HCT116 (cell line): ENCODE measurements at regions not wholly inside any gene's neighbourhood (a gene's known extent, or its start where the extent isn't known, plus 50 kb on each side); places are given as distances from the start of the nearest gene placed in this dataset.

Source experiments
- ATAC-seq: fragments of 200-7000 bp; cut with Tn5 transposase; 2 replicates; pipeline ENCODE4 v1.9.1; 2020; ENCODE audit warnings: mild to moderate bottlenecking, moderate library complexity
- BruUV-seq: library from RNA; stranded (reverse); fragments of 400-500 nt; replicated peaks from 2 replicates; lab custom pipeline; 2021; lab: Mats Ljungman, UMichigan
- CTCF ChIA-PET: fragments of 300-600 bp; sonication (Branson Sonifier 250); formaldehyde crosslinking; loops from one replicate; lab custom pipeline; 2021; ENCODE audit warnings: antibody characterized with exemption; lab: Charles Lee
- POLR2A ChIA-PET: fragments of 300-600, 350-600 bp; sonication (Branson Sonifier 250); formaldehyde crosslinking; loops from one replicate; lab custom pipeline; 2021; ENCODE audit warnings: antibody characterized with exemption; lab: Charles Lee
- RAD21 ChIA-PET, 2 experiments: fragments of 300-600 bp; sonication (Branson Sonifier 250); formaldehyde crosslinking; loops; one replicate each; lab custom pipeline; 2023; ENCODE audit warnings: low total read pairs in 2 of 2; ENCODE audit not compliant: uncharacterized antibody in 2 of 2, unreplicated experiment in 2 of 2, low non-redundant PET in 1 of 2; lab: Charles Lee
- DNase-seq: peaks from one replicate; pipeline ENCODE4 v3.0.0-alpha.2; 2010; ENCODE audit warnings: low read depth, low spot score
- H2AFZ ChIP-seq: fragments of 200-600 bp; shearing (Covaris generic), sonication (generic); 2 replicates; pipeline ENCODE4 v1.6.1; 2017; ENCODE audit warnings: low read depth, mixed run types, mixed read lengths, antibody characterized with exemption, low read length; ENCODE audit not compliant: poor library complexity, severe bottlenecking
- H3K27ac ChIP-seq: 2 replicates; pipeline ENCODE4 v1.5.1; 2012; ENCODE audit warnings: low read depth, low read length
- H3K27me3 ChIP-seq: fragments of 200-600 bp; sonication (generic); 2 replicates; pipeline ENCODE4 v1.6.1; 2016; ENCODE audit warnings: mixed run types, low read length, mixed read lengths; ENCODE audit not compliant: insufficient read depth
- H3K36me3 ChIP-seq, 2 experiments: fragments of 200-500 bp in 1 of 2; fragments of 200-600 bp in 1 of 2; sonication (Bioruptor generic) in 1 of 2; sonication (generic) in 1 of 2; 2 replicates each; pipeline versions ENCODE4 v1.5.1 to v1.6.1; 2014 to 2016; ENCODE audit warnings: low read length in 2 of 2, inconsistent platforms in 1 of 2, mixed read lengths in 1 of 2, mixed run types in 1 of 2; ENCODE audit not compliant: insufficient read depth in 2 of 2, control insufficient read depth in 1 of 2
- H3K4me1 ChIP-seq, 2 experiments: fragments of 200-600 bp in 1 of 2; sonication (generic) in 1 of 2; 2 replicates each; pipeline versions ENCODE4 v1.5.1 to v1.6.1; 2012 to 2017; ENCODE audit warnings: low read length in 2 of 2, inconsistent platforms in 1 of 2, mild to moderate bottlenecking in 1 of 2, mixed read lengths in 1 of 2, mixed run types in 1 of 2, moderate library complexity in 1 of 2; ENCODE audit not compliant: insufficient read depth in 2 of 2, control insufficient read depth in 1 of 2
- H3K4me2 ChIP-seq: fragments of 200-600 bp; sonication (generic); 2 replicates; pipeline ENCODE4 v1.6.1; 2017; ENCODE audit warnings: mixed run types, low read length, mixed read lengths
- H3K4me3 ChIP-seq, 2 experiments: fragments of 200-600 bp in 1 of 2; sonication (generic) in 1 of 2; replicated peaks in 1 of 2; 2 replicates each; pipeline ENCODE4 v1.5.1; 2011 to 2016; ENCODE audit warnings: low read length in 2 of 2, control low read depth in 1 of 2, low read depth in 1 of 2, mild to moderate bottlenecking in 1 of 2, mixed read lengths in 1 of 2, mixed run types in 1 of 2
- H3K79me2 ChIP-seq: fragments of 200-600 bp; sonication (generic); 2 replicates; pipeline ENCODE4 v1.6.1; 2017; ENCODE audit warnings: mild to moderate bottlenecking, mixed run types, low read length, moderate library complexity, mixed read lengths; ENCODE audit not compliant: insufficient read depth
- H3K9ac ChIP-seq: fragments of 200-600 bp; sonication (generic); 2 replicates; pipeline ENCODE4 v1.6.1; 2016; ENCODE audit warnings: low read length, mixed read lengths
- H3K9me2 ChIP-seq: fragments of 200-600 bp; sonication (generic), shearing (Covaris generic); 2 replicates; pipeline ENCODE4 v1.6.1; 2017; ENCODE audit warnings: mixed run types, mild to moderate bottlenecking, moderate library complexity; ENCODE audit not compliant: insufficient read depth
- H3K9me3 ChIP-seq, 2 experiments: fragments of 200-500 bp in 1 of 2; fragments of 200-600 bp in 1 of 2; sonication (Bioruptor generic) in 1 of 2; sonication (generic) in 1 of 2; 2 replicates each; pipeline ENCODE4 v1.6.1; 2014 to 2017; ENCODE audit warnings: low read length in 2 of 2, mixed read lengths in 2 of 2, inconsistent platforms in 1 of 2, low read depth in 1 of 2, mild to moderate bottlenecking in 1 of 2, mixed run types in 1 of 2, moderate library complexity in 1 of 2; ENCODE audit not compliant: control insufficient read depth in 1 of 2, insufficient read depth in 1 of 2
- H4K20me1 ChIP-seq: fragments of 200-600 bp; sonication (generic), shearing (Covaris generic); 2 replicates; pipeline ENCODE4 v1.6.1; 2017; ENCODE audit warnings: mixed run types, mild to moderate bottlenecking, moderate library complexity; ENCODE audit not compliant: insufficient read depth
- ATF3 ChIP-seq: IDR thresholded peaks from 2 replicates; pipeline ENCODE4 v1.6.1; 2012
- CTCF ChIP-seq, 3 experiments: fragments of 200-600 bp in 1 of 3; sonication (generic) in 1 of 3; IDR thresholded peaks in 2 of 3; conservative IDR thresholded peaks in 1 of 3; 2 replicates each; pipeline ENCODE4 v1.5.1; 2012 to 2017; ENCODE audit warnings: low read depth in 2 of 3, low read length in 2 of 3, antibody characterized with exemption in 1 of 3, borderline replicate concordance in 1 of 3, control low read depth in 1 of 3, mild to moderate bottlenecking in 1 of 3, mixed read lengths in 1 of 3, mixed run types in 1 of 3, moderate library complexity in 1 of 3; ENCODE audit not compliant: insufficient read depth in 1 of 3
- ELF1 ChIP-seq: IDR thresholded peaks from 2 replicates; pipeline ENCODE4 v1.6.1; 2012; ENCODE audit warnings: low read depth, borderline replicate concordance
- POLR2A ChIP-seq: IDR thresholded peaks from 2 replicates; pipeline ENCODE4 v1.7.0; 2011; ENCODE audit warnings: borderline replicate concordance; ENCODE audit not compliant: insufficient read depth, insufficient read length; ENCODE audit errors: extremely low read depth
- SIN3A ChIP-seq: IDR thresholded peaks from 2 replicates; pipeline ENCODE4 v1.6.1; 2012; ENCODE audit warnings: low read depth
- intact Hi-C: fragments of 100-400 bp; cut with micrococcal nuclease; formaldehyde crosslinking; loops from 2 replicates; pipeline ENCODE4 v1.10.0; 2022

GRCh38 chr11:33549483-33549882, 151.1 kb downstream of the C11orf91 start:
- peaks cover 0 to 5% of the 10 kb centered on the region in 2 experiments; a peak in 2 of 4 replicates for H3K4me1 ChIP-seq
- TF ChIP-seq ELF1 = no peak
- no peak for TF ChIP-seq CTCF (IDR thresholded peaks at IDR 0.05 in 2 of 3, conservative IDR thresholded peaks at IDR 0.05 in 1 of 3; ENCODE audit: borderline replicate concordance in 1 of 3, insufficient read depth in 1 of 3, low read depth in 2 of 3, low read length in 2 of 3)
- TF ChIP-seq ATF3 = no peak
- TF ChIP-seq SIN3A = no peak
- no peaks in the 10 kb centered on the region for H4K20me1 ChIP-seq
- no peaks in the 10 kb centered on the region for H3K9me3 ChIP-seq
- H2AFZ ChIP-seq = no peak overlapping the region
- no peak overlapping the region for H3K9ac ChIP-seq
- intact Hi-C loops = no loop called here
- ATAC-seq = no peak
- H3K4me3 ChIP-seq = no peak overlapping the region
- ChIA-PET RAD21 (no interaction called here), CTCF (no interaction called here), POLR2A (no interaction called here)
- no TSS peak for BruUV-seq
- DNase-seq = no peak
- H3K9me2 ChIP-seq = no peaks in the 10 kb centered on the region
- H3K36me3 ChIP-seq = no peaks in the 10 kb centered on the region
- H3K27ac ChIP-seq = no peak overlapping the region
- no peaks in the 10 kb centered on the region for H3K27me3 ChIP-seq
- no peak overlapping the region for H3K4me2 ChIP-seq
- no peaks in the 10 kb centered on the region for H3K79me2 ChIP-seq

- H3K4me2 ChIP-seq = no peak overlapping the region
- ChIA-PET POLR2A (no interaction called here), CTCF (no interaction called here)
- no peaks in the 10 kb centered on the region for H3K27me3 ChIP-seq
- H3K27ac ChIP-seq = no peak overlapping the region
- no peak overlapping the region for H3K9ac ChIP-seq
- intact Hi-C loops = no loop called here
- no peaks in the 10 kb centered on the region for H3K36me3 ChIP-seq
- ATAC-seq = no peak
- no peak for TF ChIP-seq POLR2A
- TF ChIP-seq, all 23 proteins: peak for 0
- Histone ChIP-seq H4K20me1 (no peaks in the 10 kb centered on the region), H3K9me3 (no peaks in the 10 kb centered on the region), H3K4me3 (no peak overlapping the region), H3K79me2 (no peaks in the 10 kb centered on the region), H2AFZ (no peak overlapping the region), H3K4me1 (peaks cover 0 to 5% of the 10 kb centered on the region in 2 experiments; a peak in 1 of 4 replicates), H3K9me2 (no peaks in the 10 kb centered on the region)
- DNase-seq = no peak
- no TSS peak for BruUV-seq
- RAD21 ChIA-PET = no interaction called here
Measured at GRCh38 chr11:33545931-33546330, 154.7 kb downstream of the C11orf91 start.
